Astrocyte of the spinal cord (primary cell): ENCODE measurements at regions not wholly inside any gene's neighbourhood (a gene's known extent, or its start where the extent isn't known, plus 50 kb on each side); places are given as distances from the start of the nearest gene placed in this dataset.

Source experiments
- DNase-seq: peaks from one replicate; pipeline ENCODE4 v3.0.0; 2011; ENCODE audit warnings: low read depth, low spot score
- H3K4me3 ChIP-seq: 2 replicates; pipeline ENCODE4 v1.5.1; 2011; ENCODE audit warnings: low read depth, mild to moderate bottlenecking, low read length, moderate library complexity
- in situ Hi-C: cut with HindIII; loops from 2 replicates; pipeline ENCODE4 v1.10.0; 2017; ENCODE audit warnings: low sequenced_read_pairs
- TF ChIP-seq, protein P1 (sequence below): IDR thresholded peaks from 2 replicates; pipeline ENCODE4 v1.5.1; 2012; ENCODE audit warnings: low read depth, mild to moderate bottlenecking, low read length, inconsistent platforms

DNA sequence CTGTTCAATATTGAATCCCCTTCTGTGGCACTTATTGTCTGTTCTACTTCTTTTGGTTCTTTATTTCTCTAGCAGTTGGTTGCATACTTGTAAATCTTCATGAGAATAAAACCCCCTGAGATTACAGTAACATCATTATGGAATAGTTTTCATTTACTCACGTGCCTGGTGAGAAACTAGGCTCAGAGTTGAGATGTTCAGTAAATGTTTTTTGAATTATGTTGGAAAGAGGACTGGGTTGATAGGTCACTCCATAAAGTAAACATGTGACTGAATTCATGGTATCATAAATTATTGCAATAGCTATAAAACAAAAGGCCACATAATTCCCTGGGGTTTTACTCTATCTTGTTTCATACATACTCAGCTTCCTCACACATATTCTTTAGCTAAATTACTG, 174.2 kb upstream of the C9orf72 start:
- no peak overlapping the region for H3K4me3 ChIP-seq
- no peak for DNase-seq
- TF ChIP-seq, protein P1, sequence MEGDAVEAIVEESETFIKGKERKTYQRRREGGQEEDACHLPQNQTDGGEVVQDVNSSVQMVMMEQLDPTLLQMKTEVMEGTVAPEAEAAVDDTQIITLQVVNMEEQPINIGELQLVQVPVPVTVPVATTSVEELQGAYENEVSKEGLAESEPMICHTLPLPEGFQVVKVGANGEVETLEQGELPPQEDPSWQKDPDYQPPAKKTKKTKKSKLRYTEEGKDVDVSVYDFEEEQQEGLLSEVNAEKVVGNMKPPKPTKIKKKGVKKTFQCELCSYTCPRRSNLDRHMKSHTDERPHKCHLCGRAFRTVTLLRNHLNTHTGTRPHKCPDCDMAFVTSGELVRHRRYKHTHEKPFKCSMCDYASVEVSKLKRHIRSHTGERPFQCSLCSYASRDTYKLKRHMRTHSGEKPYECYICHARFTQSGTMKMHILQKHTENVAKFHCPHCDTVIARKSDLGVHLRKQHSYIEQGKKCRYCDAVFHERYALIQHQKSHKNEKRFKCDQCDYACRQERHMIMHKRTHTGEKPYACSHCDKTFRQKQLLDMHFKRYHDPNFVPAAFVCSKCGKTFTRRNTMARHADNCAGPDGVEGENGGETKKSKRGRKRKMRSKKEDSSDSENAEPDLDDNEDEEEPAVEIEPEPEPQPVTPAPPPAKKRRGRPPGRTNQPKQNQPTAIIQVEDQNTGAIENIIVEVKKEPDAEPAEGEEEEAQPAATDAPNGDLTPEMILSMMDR = no peak
- in situ Hi-C loops = no loop called here

DNA sequence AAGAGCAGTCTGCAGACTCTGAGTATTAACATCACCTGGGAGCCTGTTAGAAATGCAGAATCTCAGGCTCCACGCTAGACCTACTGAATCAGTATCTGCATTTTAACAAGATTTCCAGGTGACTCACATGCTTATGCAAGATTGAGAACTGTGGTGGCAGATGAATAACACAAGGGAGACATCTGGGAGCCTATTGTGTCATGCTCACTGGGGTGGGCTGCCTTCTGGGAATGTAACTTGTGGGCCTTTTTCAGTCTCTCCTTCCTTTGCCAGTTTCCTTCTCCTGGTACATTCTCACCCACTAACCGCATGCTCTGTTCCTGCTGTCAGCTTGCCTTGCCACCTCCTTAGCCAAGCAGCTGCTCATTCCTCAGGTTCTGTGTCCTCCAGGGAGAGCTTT, 176.6 kb upstream of the C9orf72 start:
- DNase-seq = no peak
- in situ Hi-C loops = no loop called here

DNA sequence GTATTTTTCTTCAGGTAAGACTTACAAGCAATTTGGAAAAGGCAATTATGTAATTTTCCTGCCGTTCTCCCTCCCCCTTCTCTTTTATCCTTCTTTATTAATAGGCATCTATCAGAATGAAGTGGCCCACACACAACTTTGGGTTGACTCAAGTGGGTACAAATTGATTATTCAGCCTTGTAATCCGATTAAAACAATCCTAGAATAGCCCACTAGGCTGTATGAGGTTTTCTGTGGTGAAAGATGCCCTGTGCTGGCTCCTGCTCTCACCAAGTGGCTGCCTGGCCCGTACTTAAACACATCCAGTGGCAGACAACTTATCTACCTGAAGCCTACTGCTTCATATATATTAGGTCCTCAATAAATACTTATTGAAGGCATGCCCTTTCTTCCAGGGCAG, 177.3 kb upstream of the C9orf72 start:
- TF ChIP-seq, protein P1 = no peak
- in situ Hi-C loops = no loop called here
- DNase-seq = no peak
- H3K4me3 ChIP-seq = no peak overlapping the region

More for the DNA sequence above, 176.6 kb upstream of the C9orf72 start:
- H3K4me3 ChIP-seq = no peak overlapping the region
- TF ChIP-seq, protein P1 = no peak

DNA sequence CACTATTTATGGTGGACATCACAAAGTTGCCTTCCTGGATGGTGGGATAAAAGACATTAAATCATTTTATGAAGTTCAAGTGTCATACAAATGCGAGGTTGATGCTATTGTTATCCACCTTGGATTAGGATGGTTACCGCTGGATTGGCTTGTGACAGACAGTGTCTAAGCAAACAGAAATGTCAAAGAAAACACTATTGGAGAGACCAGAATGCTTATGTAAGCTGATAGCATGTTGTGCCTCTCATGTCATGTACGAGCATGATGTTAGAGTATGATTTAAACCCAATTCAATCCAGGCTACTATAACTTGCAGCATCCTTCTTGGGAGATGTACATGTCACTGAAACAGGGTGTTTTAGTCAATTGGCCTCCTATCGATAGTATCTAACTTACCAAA, 178.8 kb upstream of the C9orf72 start:
- in situ Hi-C loops = no loop called here
- no peak for DNase-seq
- no peak overlapping the region for H3K4me3 ChIP-seq
- TF ChIP-seq, protein P1 = no peak

DNA sequence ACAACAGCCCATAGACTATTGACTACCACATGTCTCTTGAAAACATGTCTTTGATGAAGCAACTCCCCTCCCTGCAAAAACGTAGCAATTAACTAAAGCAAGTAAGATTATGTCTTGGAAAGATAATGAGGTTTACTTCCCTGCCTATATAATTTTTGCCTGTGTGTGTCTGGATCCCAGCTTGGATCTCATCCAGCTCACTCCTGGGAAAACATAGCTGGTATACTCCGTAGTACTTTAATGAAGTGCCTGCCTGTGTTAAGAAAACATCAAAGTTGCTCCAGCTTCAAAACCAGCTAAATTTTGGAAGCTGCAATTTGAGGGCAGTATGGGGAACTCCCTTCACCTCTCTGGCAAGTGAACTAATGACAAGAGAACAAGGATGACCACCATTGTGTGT, 182.6 kb upstream of the C9orf72 start:
- TF ChIP-seq, protein P1 = no peak
- in situ Hi-C loops = no loop called here
- no peak overlapping the region for H3K4me3 ChIP-seq
- DNase-seq = no peak

DNA sequence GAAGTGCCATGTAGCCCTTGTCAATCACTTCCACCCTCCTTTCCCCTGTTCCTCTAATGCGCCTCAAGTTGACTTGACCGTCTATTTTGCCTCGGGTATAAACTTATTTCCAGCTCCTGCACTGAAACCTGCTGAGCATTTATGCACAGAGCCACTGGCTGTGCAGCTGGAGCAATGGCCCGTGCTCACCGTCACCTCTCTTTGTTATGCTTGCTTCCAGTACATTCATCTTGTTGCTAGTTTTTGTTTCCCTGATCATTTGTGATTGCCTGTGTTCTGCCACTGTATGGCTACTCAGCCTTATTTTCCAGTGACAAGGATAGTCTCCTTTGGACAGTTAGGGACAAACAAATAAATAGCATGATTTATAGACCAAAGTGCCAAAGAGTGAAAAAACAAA, 183.1 kb upstream of the C9orf72 start:
- in situ Hi-C loops = no loop called here
- TF ChIP-seq, protein P1 = no peak
- no peak for DNase-seq
- no peak overlapping the region for H3K4me3 ChIP-seq

DNA sequence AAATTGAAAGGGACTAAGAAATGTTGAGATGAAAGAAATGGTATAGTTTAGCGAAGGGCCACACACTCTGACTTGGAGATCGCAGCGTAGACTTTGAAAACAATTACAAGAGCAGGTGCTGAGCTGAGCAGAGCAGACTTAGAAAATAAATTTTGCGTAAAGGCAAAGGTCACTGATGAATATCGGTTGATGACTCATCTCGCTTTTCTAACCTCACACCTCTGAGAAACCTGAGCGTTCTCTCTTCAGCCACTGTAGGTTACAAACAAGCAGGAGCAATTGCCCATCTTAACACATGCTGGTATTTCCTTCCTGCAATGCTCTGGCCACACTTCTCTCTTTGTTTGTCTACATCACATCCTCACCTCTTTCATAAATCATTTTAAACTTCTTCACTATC, 190.6 kb upstream of the C9orf72 start:
- TF ChIP-seq, protein P1 = no peak
- no peak for DNase-seq
- in situ Hi-C loops = no loop called here
- H3K4me3 ChIP-seq = no peak overlapping the region
